Astrocyte (in vitro differentiated cells and primary cell): ENCODE measurements at regions not wholly inside any gene's neighbourhood (a gene's known extent, or its start where the extent isn't known, plus 50 kb on each side); places are given as distances from the start of the nearest gene placed in this dataset.

Source experiments
- EZH2 ChIP-seq: IDR thresholded peaks from 2 replicates; pipeline ENCODE4 v1.6.1; 2012; ENCODE audit warnings: mild to moderate bottlenecking, low read length, inconsistent platforms; ENCODE audit not compliant: insufficient read depth
- TF ChIP-seq, protein P1 (sequence below): IDR thresholded peaks from 2 replicates; pipeline ENCODE4 v1.5.1; 2011; ENCODE audit warnings: low read depth, mild to moderate bottlenecking, inconsistent platforms, low read length, moderate library complexity; ENCODE audit not compliant: insufficient read depth

- TF ChIP-seq, protein P1, sequence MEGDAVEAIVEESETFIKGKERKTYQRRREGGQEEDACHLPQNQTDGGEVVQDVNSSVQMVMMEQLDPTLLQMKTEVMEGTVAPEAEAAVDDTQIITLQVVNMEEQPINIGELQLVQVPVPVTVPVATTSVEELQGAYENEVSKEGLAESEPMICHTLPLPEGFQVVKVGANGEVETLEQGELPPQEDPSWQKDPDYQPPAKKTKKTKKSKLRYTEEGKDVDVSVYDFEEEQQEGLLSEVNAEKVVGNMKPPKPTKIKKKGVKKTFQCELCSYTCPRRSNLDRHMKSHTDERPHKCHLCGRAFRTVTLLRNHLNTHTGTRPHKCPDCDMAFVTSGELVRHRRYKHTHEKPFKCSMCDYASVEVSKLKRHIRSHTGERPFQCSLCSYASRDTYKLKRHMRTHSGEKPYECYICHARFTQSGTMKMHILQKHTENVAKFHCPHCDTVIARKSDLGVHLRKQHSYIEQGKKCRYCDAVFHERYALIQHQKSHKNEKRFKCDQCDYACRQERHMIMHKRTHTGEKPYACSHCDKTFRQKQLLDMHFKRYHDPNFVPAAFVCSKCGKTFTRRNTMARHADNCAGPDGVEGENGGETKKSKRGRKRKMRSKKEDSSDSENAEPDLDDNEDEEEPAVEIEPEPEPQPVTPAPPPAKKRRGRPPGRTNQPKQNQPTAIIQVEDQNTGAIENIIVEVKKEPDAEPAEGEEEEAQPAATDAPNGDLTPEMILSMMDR: no peak
- TF ChIP-seq EZH2: no peak
These were observed 76.3 kb upstream of the PHACTR2 start for GRCh38 chr6:143601504-143601903.
